ENCODE measurements at regions not wholly inside any gene's neighbourhood (a gene's known extent, or its start where the extent isn't known, plus 50 kb on each side); places are given as distances from the start of the nearest gene placed in this dataset.
"Not testable (repeated sequence)": the region's sequence is repeated elsewhere in the genome, so short reads cannot be mapped to it uniquely, and the experiment has no call there.

GRCh38 chr5:157993986-157994691 is 135.2 kb upstream of the CLINT1 start:
- peak; percentile 9 for DNase-seq

GRCh38 chr5:157993201-157993600 is 134.3 kb upstream of the CLINT1 start:
- DNase-seq, result no peak

GRCh38 chr5:157990583-157991181 is 131.7 kb upstream of the CLINT1 start:
- DNase-seq, result no peak

- no peak for DNase-seq
Measured at GRCh38 chr5:157989296-157989695, 130.4 kb upstream of the CLINT1 start.

- DNase-seq, result no peak
Measured at GRCh38 chr5:157987259-157987658, 128.3 kb upstream of the CLINT1 start.

GRCh38 chr5:157986431-157986990 is 127.6 kb upstream of the CLINT1 start:
- DNase-seq, result no peak

GRCh38 chr5:157984611-157985010 is 125.7 kb upstream of the CLINT1 start:
- no peak for DNase-seq

GRCh38 chr5:157983906-157984551 is 125.1 kb upstream of the CLINT1 start:
- DNase-seq, result no peak

GRCh38 chr5:157978061-157978460 is 119.1 kb upstream of the CLINT1 start:
- DNase-seq, result no peak

GRCh38 chr5:157976429-157976828 is 117.5 kb upstream of the CLINT1 start:
- no peak for DNase-seq

GRCh38 chr5:157972579-157972978 is 113.6 kb upstream of the CLINT1 start:
- DNase-seq, result no peak

- no peak for DNase-seq
Measured at GRCh38 chr5:157971571-157972216, 112.7 kb upstream of the CLINT1 start.

GRCh38 chr5:157968570-157968969 is 109.6 kb upstream of the CLINT1 start:
- not testable (repeated sequence) for DNase-seq

GRCh38 chr5:157965989-157966388 is 107.0 kb upstream of the CLINT1 start:
- no peak for DNase-seq

- no peak for DNase-seq
Measured at GRCh38 chr5:157965040-157965678, 106.2 kb upstream of the CLINT1 start.

- DNase-seq, result no peak
Measured at GRCh38 chr5:157963761-157964160, 104.8 kb upstream of the CLINT1 start.

GRCh38 chr5:157963244-157963643 is 104.3 kb upstream of the CLINT1 start:
- no peak for DNase-seq

GRCh38 chr5:157962686-157963085 is 103.7 kb upstream of the CLINT1 start:
- not testable (repeated sequence) for DNase-seq

GRCh38 chr5:157961896-157962590 is 103.1 kb upstream of the CLINT1 start:
- no peak for DNase-seq

- DNase-seq, result no peak
Measured at GRCh38 chr5:157961176-157961575, 102.2 kb upstream of the CLINT1 start.

- DNase-seq, result no peak
Measured at GRCh38 chr5:157959370-157959769, 100.4 kb upstream of the CLINT1 start.

GRCh38 chr5:157956271-157956885 is 97.4 kb upstream of the CLINT1 start:
- no peak for DNase-seq

Data from activated T-cell treated with anti-CD3 and anti-CD28 coated beads for 4 hours (primary cell).